Liver (tissue), 7 donors: ENCODE measurements at regions not wholly inside any gene's neighbourhood (a gene's known extent, or its start where the extent isn't known, plus 50 kb on each side); places are given as distances from the start of the nearest gene placed in this dataset.
A peak's percentile ranks its signal among the peaks of the same experiment; 100 is the strongest.

Experiments used
- DNase-seq: peaks from one replicate; pipeline ENCODE4 v3.0.0-alpha.2; 2017; ENCODE audit warnings: low spot score
- H3K27ac ChIP-seq, 2 donors: one replicate each; pipeline ENCODE4 v1.7.0; 2013; ENCODE audit warnings: inconsistent platforms in 2 of 2, low read length in 2 of 2, control low read depth in 1 of 2, low read depth in 1 of 2, mild to moderate bottlenecking in 1 of 2
- H3K27me3 ChIP-seq, 4 donors: one replicate each; pipeline versions ENCODE4 v1.6.1 to v1.7.0; 2013; ENCODE audit warnings: low read length in 3 of 4, inconsistent platforms in 1 of 4, mild to moderate bottlenecking in 1 of 4, moderate library complexity in 1 of 4; ENCODE audit not compliant: control insufficient read depth in 4 of 4, insufficient read depth in 4 of 4
- H3K36me3 ChIP-seq, 4 donors: one replicate each; pipeline versions ENCODE4 v1.6.1 to v1.7.0; 2013; ENCODE audit warnings: low read length in 3 of 4, mild to moderate bottlenecking in 3 of 4, low read depth in 1 of 4, moderate library complexity in 1 of 4; ENCODE audit not compliant: control insufficient read depth in 4 of 4, insufficient read depth in 3 of 4
- H3K4me1 ChIP-seq, 4 donors: one replicate each; pipeline versions ENCODE4 v1.6.1 to v1.7.0; 2013; ENCODE audit warnings: low read length in 3 of 4, mild to moderate bottlenecking in 3 of 4, moderate library complexity in 1 of 4; ENCODE audit not compliant: control insufficient read depth in 4 of 4, insufficient read depth in 4 of 4
- H3K4me3 ChIP-seq, 3 donors: one replicate each; pipeline versions ENCODE4 v1.6.1 to v1.7.0; 2013; ENCODE audit warnings: low read length in 3 of 3, control low read depth in 1 of 3, low read depth in 1 of 3, mild to moderate bottlenecking in 1 of 3
- H3K9ac ChIP-seq, 2 donors: one replicate each; pipeline ENCODE4 v1.7.0; 2013; ENCODE audit warnings: low read length in 2 of 2, mild to moderate bottlenecking in 2 of 2, moderate library complexity in 2 of 2, control low read depth in 1 of 2, low read depth in 1 of 2
- H3K9me3 ChIP-seq, 4 donors: one replicate each; pipeline versions ENCODE4 v1.6.1 to v1.7.0; 2013; ENCODE audit warnings: low read length in 3 of 4; ENCODE audit not compliant: control insufficient read depth in 4 of 4
- FOXA2 ChIP-seq: IDR thresholded peaks from 2 replicates; pipeline ENCODE4 v1.6.1; 2016; ENCODE audit warnings: antibody characterized with exemption
- GABPA ChIP-seq, 2 donors: IDR thresholded peaks in 1 of 2; conservative IDR thresholded peaks in 1 of 2; 2 replicates each; pipeline ENCODE4 v1.6.1; 2016; ENCODE audit warnings: antibody characterized with exemption in 2 of 2, mild to moderate bottlenecking in 1 of 2, moderate library complexity in 1 of 2
- HNF4A ChIP-seq, 2 donors: conservative IDR thresholded peaks; 2 replicates each; pipeline ENCODE4 v1.6.1; 2016; ENCODE audit warnings: antibody characterized with exemption in 2 of 2, mild to moderate bottlenecking in 2 of 2
- JUND ChIP-seq, 2 donors: IDR thresholded peaks; 2 replicates each; pipeline ENCODE4 v1.6.1; 2016; ENCODE audit warnings: antibody characterized with exemption in 2 of 2
- RXRA ChIP-seq, 2 donors: IDR thresholded peaks; 2 replicates each; pipeline ENCODE4 v1.6.1; 2017 to 2018; ENCODE audit warnings: antibody characterized with exemption in 2 of 2, mild to moderate bottlenecking in 1 of 2
- SP1 ChIP-seq: IDR thresholded peaks from 2 replicates; pipeline ENCODE4 v1.6.1; 2018; ENCODE audit warnings: antibody characterized with exemption, mild to moderate bottlenecking
- TAF1 ChIP-seq: conservative IDR thresholded peaks from 2 replicates; pipeline ENCODE4 v1.6.1; 2016; ENCODE audit warnings: antibody characterized with exemption, mild to moderate bottlenecking
- YY1 ChIP-seq: IDR thresholded peaks from 2 replicates; pipeline ENCODE4 v1.6.1; 2016; ENCODE audit warnings: antibody characterized with exemption, mild to moderate bottlenecking
- WGBS: extraction: QIAGEN DNeasy Blood & Tissue Kit; methylation state at CpG from one replicate; pipeline ENCODE4 v1.1.7; 2013; 5-methylcytosine and 5-hydroxymethylcytosine counted together
- TF ChIP-seq, protein P1 (sequence below): IDR thresholded peaks from 2 replicates; pipeline ENCODE4 v1.6.1; 2016; ENCODE audit warnings: antibody characterized with exemption
- TF ChIP-seq, protein P2 (sequence below): IDR thresholded peaks from 2 replicates; pipeline ENCODE4 v1.6.1; 2016; ENCODE audit warnings: antibody characterized with exemption
- TF ChIP-seq, protein P3 (sequence below): IDR thresholded peaks from 2 replicates; pipeline ENCODE4 v1.6.1; 2016; ENCODE audit warnings: antibody characterized with exemption, mild to moderate bottlenecking
- donor health status: healthy.
- donor health status: healthy.
- donor health status: healthy.
- donor health status: healthy.

DNA sequence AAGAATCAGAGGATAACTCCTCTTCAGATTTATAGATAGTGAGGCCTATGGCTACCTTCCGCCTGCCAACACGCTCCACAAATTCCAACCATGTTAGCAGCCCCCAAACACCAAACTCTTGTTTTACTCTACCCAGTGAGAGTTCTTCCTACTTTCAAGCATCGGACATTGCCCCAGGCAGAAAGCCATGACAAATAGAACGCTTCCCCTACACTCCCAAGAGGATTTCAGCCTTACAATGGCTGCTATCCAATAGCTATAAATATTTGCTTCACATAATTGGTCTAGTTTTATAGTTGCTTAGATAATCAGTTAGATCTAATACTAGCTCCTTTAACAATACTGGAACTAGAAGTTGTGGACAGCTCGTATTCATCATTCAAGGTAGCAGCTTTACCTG is 503.4 kb upstream of the VRK2 start:
- TF ChIP-seq HNF4A (conservative IDR thresholded peaks at IDR 0.05): peak in 1 of 2 donors; percentile 15
- TF ChIP-seq YY1: peak; percentile 40
- TF ChIP-seq, protein P1, sequence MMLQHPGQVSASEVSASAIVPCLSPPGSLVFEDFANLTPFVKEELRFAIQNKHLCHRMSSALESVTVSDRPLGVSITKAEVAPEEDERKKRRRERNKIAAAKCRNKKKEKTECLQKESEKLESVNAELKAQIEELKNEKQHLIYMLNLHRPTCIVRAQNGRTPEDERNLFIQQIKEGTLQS: no peak
- TF ChIP-seq JUND (IDR thresholded peaks at IDR 0.05): no peak
- TF ChIP-seq, protein P2, sequence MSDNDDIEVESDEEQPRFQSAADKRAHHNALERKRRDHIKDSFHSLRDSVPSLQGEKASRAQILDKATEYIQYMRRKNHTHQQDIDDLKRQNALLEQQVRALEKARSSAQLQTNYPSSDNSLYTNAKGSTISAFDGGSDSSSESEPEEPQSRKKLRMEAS: no peak
- no peak for TF ChIP-seq SP1
- Histone ChIP-seq H3K4me3 (no peak overlapping the region), H3K27ac (no peak overlapping the region), H3K36me3 (no peaks in the 10 kb centered on the region), H3K9ac (no peak overlapping the region), H3K27me3 (no peaks in the 10 kb centered on the region), H3K9me3 (no peaks in the 10 kb centered on the region), H3K4me1 (peaks cover 0 to 2% (median 2%) of the 10 kb centered on the region in 4 donors)
- 67% methylated on average over 5 of the region's 5 CpGs for WGBS
- no peak for DNase-seq

DNA sequence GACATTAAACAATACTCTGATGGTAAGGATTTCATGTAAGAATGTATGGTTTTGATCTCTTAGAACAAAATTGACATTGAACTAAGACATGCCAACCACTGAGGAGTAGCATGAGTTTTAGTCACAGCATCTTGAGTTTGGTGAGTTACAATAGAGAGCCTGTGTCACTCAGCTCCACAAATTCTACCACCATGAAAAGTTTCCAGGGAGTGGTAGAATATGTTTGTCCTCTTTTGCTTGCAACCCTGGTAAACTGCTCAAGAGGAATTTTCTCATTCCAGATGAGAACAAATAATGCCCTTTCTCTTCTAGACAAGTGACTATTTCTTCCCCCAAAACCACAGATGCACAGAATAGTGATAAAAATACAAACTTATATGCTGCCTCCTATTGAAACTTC is 502.0 kb upstream of the VRK2 start:
- no peak for TF ChIP-seq GABPA (IDR thresholded peaks at IDR 0.05 in 1 of 2, conservative IDR thresholded peaks at IDR 0.05 in 1 of 2)
- TF ChIP-seq, protein P3, sequence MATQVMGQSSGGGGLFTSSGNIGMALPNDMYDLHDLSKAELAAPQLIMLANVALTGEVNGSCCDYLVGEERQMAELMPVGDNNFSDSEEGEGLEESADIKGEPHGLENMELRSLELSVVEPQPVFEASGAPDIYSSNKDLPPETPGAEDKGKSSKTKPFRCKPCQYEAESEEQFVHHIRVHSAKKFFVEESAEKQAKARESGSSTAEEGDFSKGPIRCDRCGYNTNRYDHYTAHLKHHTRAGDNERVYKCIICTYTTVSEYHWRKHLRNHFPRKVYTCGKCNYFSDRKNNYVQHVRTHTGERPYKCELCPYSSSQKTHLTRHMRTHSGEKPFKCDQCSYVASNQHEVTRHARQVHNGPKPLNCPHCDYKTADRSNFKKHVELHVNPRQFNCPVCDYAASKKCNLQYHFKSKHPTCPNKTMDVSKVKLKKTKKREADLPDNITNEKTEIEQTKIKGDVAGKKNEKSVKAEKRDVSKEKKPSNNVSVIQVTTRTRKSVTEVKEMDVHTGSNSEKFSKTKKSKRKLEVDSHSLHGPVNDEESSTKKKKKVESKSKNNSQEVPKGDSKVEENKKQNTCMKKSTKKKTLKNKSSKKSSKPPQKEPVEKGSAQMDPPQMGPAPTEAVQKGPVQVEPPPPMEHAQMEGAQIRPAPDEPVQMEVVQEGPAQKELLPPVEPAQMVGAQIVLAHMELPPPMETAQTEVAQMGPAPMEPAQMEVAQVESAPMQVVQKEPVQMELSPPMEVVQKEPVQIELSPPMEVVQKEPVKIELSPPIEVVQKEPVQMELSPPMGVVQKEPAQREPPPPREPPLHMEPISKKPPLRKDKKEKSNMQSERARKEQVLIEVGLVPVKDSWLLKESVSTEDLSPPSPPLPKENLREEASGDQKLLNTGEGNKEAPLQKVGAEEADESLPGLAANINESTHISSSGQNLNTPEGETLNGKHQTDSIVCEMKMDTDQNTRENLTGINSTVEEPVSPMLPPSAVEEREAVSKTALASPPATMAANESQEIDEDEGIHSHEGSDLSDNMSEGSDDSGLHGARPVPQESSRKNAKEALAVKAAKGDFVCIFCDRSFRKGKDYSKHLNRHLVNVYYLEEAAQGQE: no peak
- TF ChIP-seq TAF1: no peak
- no peak for TF ChIP-seq RXRA (IDR thresholded peaks at IDR 0.05)
- no peak for TF ChIP-seq FOXA2
- no peak overlapping the region for H3K9ac ChIP-seq
- H3K36me3 ChIP-seq: no peaks in the 10 kb centered on the region
- H3K4me1 ChIP-seq: peaks cover 0 to 2% (median 2%) of the 10 kb centered on the region in 4 donors
- H3K4me3 ChIP-seq: no peak overlapping the region
- DNase-seq: no peak
- no peak overlapping the region for H3K27ac ChIP-seq
- no peaks in the 10 kb centered on the region for H3K9me3 ChIP-seq
- no peaks in the 10 kb centered on the region for H3K27me3 ChIP-seq

DNA sequence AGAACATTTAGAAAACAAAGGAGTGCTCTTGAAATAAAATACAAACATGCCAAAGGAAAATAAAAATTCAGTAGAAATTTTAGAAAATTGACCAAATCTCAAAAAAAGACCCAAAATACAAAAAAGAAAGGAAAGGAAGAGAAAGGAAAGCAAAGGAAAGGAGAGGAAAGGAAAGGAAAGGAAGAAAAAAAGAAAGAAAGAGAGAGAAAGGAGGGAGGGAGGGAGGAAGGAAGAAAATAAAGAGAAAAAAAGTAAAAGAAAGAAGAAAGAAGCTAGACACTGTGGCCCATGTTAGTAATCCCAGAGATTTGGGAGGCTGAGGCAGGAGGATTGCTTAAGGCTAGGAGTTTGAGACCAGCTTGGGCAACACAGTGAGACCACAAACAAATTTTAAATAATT is 500.1 kb upstream of the VRK2 start:
- peaks cover 0 to 2% (median 2%) of the 10 kb centered on the region in 4 donors for H3K4me1 ChIP-seq
- no peak overlapping the region for H3K4me3 ChIP-seq
- no peak for DNase-seq
- no peak overlapping the region for H3K27ac ChIP-seq
- no peak overlapping the region for H3K9ac ChIP-seq
- TF ChIP-seq, protein P1: no peak
- H3K9me3 ChIP-seq: peaks cover 0 to 5% (median 0%) of the 10 kb centered on the region in 4 donors
- no peaks in the 10 kb centered on the region for H3K27me3 ChIP-seq
- no peaks in the 10 kb centered on the region for H3K36me3 ChIP-seq
